GM12872 (cell line): ENCODE measurements at regions not wholly inside any gene's neighbourhood (a gene's known extent, or its start where the extent isn't known, plus 50 kb on each side); places are given as distances from the start of the nearest gene placed in this dataset.

Experiments
- TF ChIP-seq, protein P1 (sequence below): IDR thresholded peaks from 3 replicates; pipeline ENCODE4 v1.5.1; 2011; ENCODE audit warnings: low read depth, mild to moderate bottlenecking, low read length, moderate library complexity; ENCODE audit not compliant: insufficient read depth

GRCh38 chr5:136484808-136485325, 119.5 kb upstream of the TRPC7 start:
- TF ChIP-seq, protein P1, sequence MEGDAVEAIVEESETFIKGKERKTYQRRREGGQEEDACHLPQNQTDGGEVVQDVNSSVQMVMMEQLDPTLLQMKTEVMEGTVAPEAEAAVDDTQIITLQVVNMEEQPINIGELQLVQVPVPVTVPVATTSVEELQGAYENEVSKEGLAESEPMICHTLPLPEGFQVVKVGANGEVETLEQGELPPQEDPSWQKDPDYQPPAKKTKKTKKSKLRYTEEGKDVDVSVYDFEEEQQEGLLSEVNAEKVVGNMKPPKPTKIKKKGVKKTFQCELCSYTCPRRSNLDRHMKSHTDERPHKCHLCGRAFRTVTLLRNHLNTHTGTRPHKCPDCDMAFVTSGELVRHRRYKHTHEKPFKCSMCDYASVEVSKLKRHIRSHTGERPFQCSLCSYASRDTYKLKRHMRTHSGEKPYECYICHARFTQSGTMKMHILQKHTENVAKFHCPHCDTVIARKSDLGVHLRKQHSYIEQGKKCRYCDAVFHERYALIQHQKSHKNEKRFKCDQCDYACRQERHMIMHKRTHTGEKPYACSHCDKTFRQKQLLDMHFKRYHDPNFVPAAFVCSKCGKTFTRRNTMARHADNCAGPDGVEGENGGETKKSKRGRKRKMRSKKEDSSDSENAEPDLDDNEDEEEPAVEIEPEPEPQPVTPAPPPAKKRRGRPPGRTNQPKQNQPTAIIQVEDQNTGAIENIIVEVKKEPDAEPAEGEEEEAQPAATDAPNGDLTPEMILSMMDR: no peak

GRCh38 chr5:136482206-136482605, 116.9 kb upstream of the TRPC7 start:
- TF ChIP-seq, protein P1: no peak

DNA sequence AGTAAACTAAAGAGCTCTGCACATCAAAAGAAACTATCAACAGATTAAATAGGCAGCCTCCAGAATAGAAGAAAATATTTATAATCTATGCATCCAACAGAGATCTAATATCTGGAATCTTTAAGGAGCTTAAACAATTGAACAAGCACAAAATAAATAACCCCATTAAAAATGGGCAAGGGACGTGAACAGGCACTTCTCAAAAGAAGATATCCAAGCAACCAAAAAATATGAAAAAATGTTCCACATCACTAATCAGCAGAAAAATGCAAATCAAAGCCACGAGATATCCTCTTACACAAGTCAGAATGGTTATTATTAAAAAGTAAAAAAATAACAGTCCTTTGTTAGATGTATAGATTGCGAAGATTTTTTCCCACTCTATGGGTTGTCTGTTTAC, 109.1 kb upstream of the TRPC7 start:
- TF ChIP-seq, protein P1: no peak

GRCh38 chr5:136467632-136468031, 102.3 kb upstream of the TRPC7 start:
- TF ChIP-seq, protein P1: no peak

DNA sequence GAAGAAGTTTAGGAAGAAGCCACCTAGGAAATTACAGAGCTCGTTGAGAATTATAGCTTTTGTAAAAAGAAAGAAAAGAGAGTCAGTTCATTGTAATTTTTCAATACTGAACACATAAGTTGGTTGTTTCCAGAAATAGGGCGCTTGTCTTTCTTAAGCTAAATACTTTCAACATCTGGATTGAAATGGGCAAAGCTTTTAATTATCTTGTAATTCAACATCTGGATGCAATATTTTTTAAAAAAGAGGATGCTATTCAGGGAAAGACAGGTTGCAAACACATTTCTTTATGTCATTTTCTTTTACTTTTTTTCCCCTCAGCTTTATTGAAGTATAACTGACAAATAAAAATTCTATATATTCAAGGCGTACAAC, 100.7 kb upstream of the TRPC7 start:
- TF ChIP-seq, protein P1: no peak

- TF ChIP-seq, protein P1: no peak
Measured at GRCh38 chr5:136458481-136458880, 93.1 kb upstream of the TRPC7 start.

DNA sequence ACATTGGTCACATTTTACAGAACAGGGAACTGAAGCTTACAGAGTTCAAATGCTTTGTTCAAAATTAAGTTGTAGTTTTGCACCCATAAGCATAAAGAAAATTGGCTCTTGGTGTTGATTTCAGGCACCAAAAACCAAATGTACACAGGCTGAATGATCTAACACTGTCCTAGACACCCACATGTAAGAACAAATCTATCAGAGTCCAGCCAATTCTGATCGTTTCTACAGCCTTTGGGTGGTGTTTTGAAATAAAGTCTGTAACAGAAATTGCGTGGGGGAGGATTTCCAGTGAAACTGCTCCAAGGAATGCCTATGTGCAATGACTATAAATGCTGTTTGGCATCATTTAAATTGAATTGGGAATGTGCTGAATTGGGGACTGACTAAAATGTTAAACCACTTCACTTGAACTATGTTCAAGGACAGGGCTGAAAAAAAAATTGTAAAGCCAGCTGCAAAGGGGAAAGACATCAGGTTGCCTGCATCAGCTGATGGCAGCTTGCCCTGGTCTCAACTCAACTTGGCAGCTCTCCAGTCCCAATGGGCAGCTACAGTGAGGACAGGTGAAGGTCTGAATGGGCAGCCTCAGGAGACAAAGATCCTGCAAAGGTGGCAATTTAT, 92.2 kb upstream of the TRPC7 start:
- TF ChIP-seq, protein P1: no peak

GRCh38 chr5:136455409-136455808, 90.1 kb upstream of the TRPC7 start:
- TF ChIP-seq, protein P1: no peak
